ENCODE measurements at regions not wholly inside any gene's neighbourhood (a gene's known extent, or its start where the extent isn't known, plus 50 kb on each side); places are given as distances from the start of the nearest gene placed in this dataset.

GRCh38 chr2:194985258-194985657 is 671.8 kb upstream of the SLC39A10 start:
- Histone ChIP-seq H3K36me3 (no peaks in the 10 kb centered on the region), H3K27ac (no peak overlapping the region), H3K4me3 (no peak overlapping the region), H3K9me3 (ENCODE audit: low read depth) (no peaks in the 10 kb centered on the region), H3K27me3 (no peaks in the 10 kb centered on the region), H3K4me1 (ENCODE audit: low read depth) (no peaks in the 10 kb centered on the region)
- DNase-seq (ENCODE audit: low read depth in 1 of 2, low spot score in 1 of 2): no peak
- no peak for TF ChIP-seq CTCF (IDR thresholded peaks at IDR 0.05; ENCODE audit: low read depth, low read length)

GRCh38 chr2:194962254-194962653 is 694.8 kb upstream of the SLC39A10 start:
- no peak for DNase-seq (ENCODE audit: low read depth in 1 of 2, low spot score in 1 of 2)
- no peaks in the 10 kb centered on the region for H3K36me3 ChIP-seq
- no peaks in the 10 kb centered on the region for H3K9me3 ChIP-seq (ENCODE audit: low read depth)
- TF ChIP-seq CTCF (IDR thresholded peaks at IDR 0.05; ENCODE audit: low read depth, low read length): no peak
- no peaks in the 10 kb centered on the region for H3K4me1 ChIP-seq (ENCODE audit: low read depth)
- H3K27ac ChIP-seq: no peak overlapping the region
- H3K27me3 ChIP-seq: no peaks in the 10 kb centered on the region
- no peak overlapping the region for H3K4me3 ChIP-seq

GRCh38 chr2:194954218-194954617 is 702.8 kb upstream of the SLC39A10 start:
- no peak for DNase-seq (ENCODE audit: low read depth in 1 of 2, low spot score in 1 of 2)
- H3K27me3 ChIP-seq: no peaks in the 10 kb centered on the region
- no peaks in the 10 kb centered on the region for H3K36me3 ChIP-seq
- no peaks in the 10 kb centered on the region for H3K4me1 ChIP-seq (ENCODE audit: low read depth)
- no peak overlapping the region for H3K27ac ChIP-seq
- no peak overlapping the region for H3K4me3 ChIP-seq
- H3K9me3 ChIP-seq (ENCODE audit: low read depth): no peaks in the 10 kb centered on the region
- no peak for TF ChIP-seq CTCF (IDR thresholded peaks at IDR 0.05; ENCODE audit: low read depth, low read length)

- Histone ChIP-seq H3K36me3 (no peaks in the 10 kb centered on the region), H3K9me3 (ENCODE audit: low read depth) (no peaks in the 10 kb centered on the region), H3K27me3 (no peaks in the 10 kb centered on the region), H3K4me3 (no peak overlapping the region), H3K27ac (no peak overlapping the region), H3K4me1 (ENCODE audit: low read depth) (no peaks in the 10 kb centered on the region)
- TF ChIP-seq CTCF (IDR thresholded peaks at IDR 0.05; ENCODE audit: low read depth, low read length): no peak
- no peak for DNase-seq (ENCODE audit: low read depth in 1 of 2, low spot score in 1 of 2)
Observed at GRCh38 chr2:194946826-194947225, 710.2 kb upstream of the SLC39A10 start.

- Histone ChIP-seq H3K4me1 (ENCODE audit: low read depth) (no peaks in the 10 kb centered on the region), H3K9me3 (ENCODE audit: low read depth) (no peaks in the 10 kb centered on the region), H3K4me3 (no peak overlapping the region), H3K36me3 (no peaks in the 10 kb centered on the region), H3K27me3 (no peaks in the 10 kb centered on the region), H3K27ac (no peak overlapping the region)
- DNase-seq (ENCODE audit: low read depth in 1 of 2, low spot score in 1 of 2): no peak
- TF ChIP-seq CTCF (IDR thresholded peaks at IDR 0.05; ENCODE audit: low read depth, low read length): no peak
Observed at GRCh38 chr2:194938066-194938465, 719.0 kb upstream of the SLC39A10 start.

- H3K36me3 ChIP-seq: no peaks in the 10 kb centered on the region
- no peaks in the 10 kb centered on the region for H3K27me3 ChIP-seq
- H3K4me3 ChIP-seq: no peak overlapping the region
- no peaks in the 10 kb centered on the region for H3K9me3 ChIP-seq (ENCODE audit: low read depth)
- no peak for DNase-seq (ENCODE audit: low read depth in 1 of 2, low spot score in 1 of 2)
- H3K4me1 ChIP-seq (ENCODE audit: low read depth): no peaks in the 10 kb centered on the region
- no peak for TF ChIP-seq CTCF (IDR thresholded peaks at IDR 0.05; ENCODE audit: low read depth, low read length)
- H3K27ac ChIP-seq: no peak overlapping the region
Observed at GRCh38 chr2:194927489-194927888, 729.5 kb upstream of the SLC39A10 start.
